ENCODE measurements at regions not wholly inside any gene's neighbourhood (a gene's known extent, or its start where the extent isn't known, plus 50 kb on each side); places are given as distances from the start of the nearest gene placed in this dataset.

GRCh38 chr4:134650461-134650860, 448.9 kb upstream of the PABPC4L start:
- ChIA-PET RAD21 (ENCODE audit: low non-redundant PET in 1 of 2, low total read pairs in 2 of 2, uncharacterized antibody in 2 of 2, unreplicated experiment in 2 of 2) (interaction anchor here in 1 of 2 experiments (0.5 kb wide), 1 partner anchor 146 kb away, joined by 3 read pairs; no protein-coding TSS in a partner anchor), CTCF (no interaction called here), POLR2A (no interaction called here)
- H3K9me3 ChIP-seq (ENCODE audit: control insufficient read depth in 1 of 2, insufficient read depth in 1 of 2, low read depth in 1 of 2, low read length in 2 of 2), result no peaks in the 10 kb centered on the region
- H2AFZ ChIP-seq (ENCODE audit: low read depth, low read length, poor library complexity, severe bottlenecking), result no peak overlapping the region
- H3K4me2 ChIP-seq (ENCODE audit: low read length), result no peak overlapping the region
- peak; percentile 23; the same call in 1 of the 2 replicates for TF ChIP-seq RAD21 (IDR thresholded peaks at IDR 0.05; ENCODE audit: low read depth)
- TF ChIP-seq POLR2A (IDR thresholded peaks at IDR 0.05; ENCODE audit: borderline replicate concordance, extremely low read depth, insufficient read depth, insufficient read length), result no peak
- DNase-seq (ENCODE audit: low read depth, low spot score) (no peak), ATAC-seq (no peak)
- BruUV-seq (replicated peaks), result no TSS peak
- no peaks in the 10 kb centered on the region for H3K27me3 ChIP-seq (ENCODE audit: insufficient read depth, low read length)
- no peaks in the 10 kb centered on the region for H3K36me3 ChIP-seq (ENCODE audit: control insufficient read depth in 1 of 2, insufficient read depth in 2 of 2, low read length in 2 of 2)
- no peaks in the 10 kb centered on the region for H3K79me2 ChIP-seq (ENCODE audit: insufficient read depth, low read length)
- no peak overlapping the region for H3K9ac ChIP-seq (ENCODE audit: low read length)
- no peak overlapping the region for H3K4me3 ChIP-seq (replicated peaks in 1 of 2; ENCODE audit: low read depth in 1 of 2, low read length in 2 of 2)
- H3K4me1 ChIP-seq (ENCODE audit: control insufficient read depth in 1 of 2, insufficient read depth in 2 of 2, low read length in 2 of 2), result no peaks in the 10 kb centered on the region
- no peaks in the 10 kb centered on the region for H3K9me2 ChIP-seq (ENCODE audit: insufficient read depth)
- intact Hi-C loops (cut with micrococcal nuclease), result no loop called here
- no peak overlapping the region for H3K27ac ChIP-seq (ENCODE audit: low read depth, low read length)
- H4K20me1 ChIP-seq (ENCODE audit: insufficient read depth), result no peaks in the 10 kb centered on the region

- H3K9ac ChIP-seq (ENCODE audit: low read length), result no peak overlapping the region
- ChIA-PET RAD21 (ENCODE audit: low non-redundant PET in 1 of 2, low total read pairs in 2 of 2, uncharacterized antibody in 2 of 2, unreplicated experiment in 2 of 2) (no interaction called here), POLR2A (no interaction called here), CTCF (no interaction called here)
- H3K4me3 ChIP-seq (replicated peaks in 1 of 2; ENCODE audit: low read depth in 1 of 2, low read length in 2 of 2), result no peak overlapping the region
- no peaks in the 10 kb centered on the region for H3K9me3 ChIP-seq (ENCODE audit: control insufficient read depth in 1 of 2, insufficient read depth in 1 of 2, low read depth in 1 of 2, low read length in 2 of 2)
- DNase-seq (ENCODE audit: low read depth, low spot score) (no peak), ATAC-seq (no peak)
- no peaks in the 10 kb centered on the region for H3K79me2 ChIP-seq (ENCODE audit: insufficient read depth, low read length)
- no peaks in the 10 kb centered on the region for H4K20me1 ChIP-seq (ENCODE audit: insufficient read depth)
- H3K27me3 ChIP-seq (ENCODE audit: insufficient read depth, low read length), result no peaks in the 10 kb centered on the region
- no peaks in the 10 kb centered on the region for H3K36me3 ChIP-seq (ENCODE audit: control insufficient read depth in 1 of 2, insufficient read depth in 2 of 2, low read length in 2 of 2)
- intact Hi-C loops (cut with micrococcal nuclease), result no loop called here
- no peak overlapping the region for H3K27ac ChIP-seq (ENCODE audit: low read depth, low read length)
- H3K4me2 ChIP-seq (ENCODE audit: low read length), result no peak overlapping the region
- no peaks in the 10 kb centered on the region for H3K4me1 ChIP-seq (ENCODE audit: control insufficient read depth in 1 of 2, insufficient read depth in 2 of 2, low read length in 2 of 2)
- no peak for TF ChIP-seq EGR1 (IDR thresholded peaks at IDR 0.05; ENCODE audit: low read depth)
- TF ChIP-seq CBX3 (IDR thresholded peaks at IDR 0.05; ENCODE audit: low read depth), result no peak
- TF ChIP-seq CEBPB (IDR thresholded peaks at IDR 0.05; ENCODE audit: low read depth), result no peak
- TF ChIP-seq ZBTB33 (IDR thresholded peaks at IDR 0.05; ENCODE audit: extremely low read depth, insufficient replicate concordance, low read length), result no peak
- TF ChIP-seq MAX (IDR thresholded peaks at IDR 0.05), result no peak
- TF ChIP-seq FOSL1 (IDR thresholded peaks at IDR 0.05; ENCODE audit: low read depth), result no peak
- TF ChIP-seq ATF3 (IDR thresholded peaks at IDR 0.05), result no peak
- TF ChIP-seq ELF1 (IDR thresholded peaks at IDR 0.05; ENCODE audit: borderline replicate concordance, low read depth), result no peak
- H3K9me2 ChIP-seq (ENCODE audit: insufficient read depth), result no peaks in the 10 kb centered on the region; the same call in 1 of the 2 replicates
- H2AFZ ChIP-seq (ENCODE audit: low read depth, low read length, poor library complexity, severe bottlenecking), result no peak overlapping the region
- BruUV-seq (replicated peaks), result no TSS peak
These were observed 444.2 kb upstream of the PABPC4L start for GRCh38 chr4:134645778-134646177.

Measured in HCT116 (cell line).